GM20431 (cell line): ENCODE measurements at regions not wholly inside any gene's neighbourhood (a gene's known extent, or its start where the extent isn't known, plus 50 kb on each side); places are given as distances from the start of the nearest gene placed in this dataset.
"Not testable (repeated sequence)": the region's sequence is repeated elsewhere in the genome, so short reads cannot be mapped to it uniquely, and the experiment has no call there.

Experiments
- in situ Hi-C: fragments of 300-500 bp; cut with MseI, MboI; formaldehyde crosslinking; loops from one replicate; pipeline ENCODE4 v1.15.0; 2020; ENCODE audit warnings: low sequenced_read_pairs; ENCODE audit not compliant: unreplicated experiment

DNA sequence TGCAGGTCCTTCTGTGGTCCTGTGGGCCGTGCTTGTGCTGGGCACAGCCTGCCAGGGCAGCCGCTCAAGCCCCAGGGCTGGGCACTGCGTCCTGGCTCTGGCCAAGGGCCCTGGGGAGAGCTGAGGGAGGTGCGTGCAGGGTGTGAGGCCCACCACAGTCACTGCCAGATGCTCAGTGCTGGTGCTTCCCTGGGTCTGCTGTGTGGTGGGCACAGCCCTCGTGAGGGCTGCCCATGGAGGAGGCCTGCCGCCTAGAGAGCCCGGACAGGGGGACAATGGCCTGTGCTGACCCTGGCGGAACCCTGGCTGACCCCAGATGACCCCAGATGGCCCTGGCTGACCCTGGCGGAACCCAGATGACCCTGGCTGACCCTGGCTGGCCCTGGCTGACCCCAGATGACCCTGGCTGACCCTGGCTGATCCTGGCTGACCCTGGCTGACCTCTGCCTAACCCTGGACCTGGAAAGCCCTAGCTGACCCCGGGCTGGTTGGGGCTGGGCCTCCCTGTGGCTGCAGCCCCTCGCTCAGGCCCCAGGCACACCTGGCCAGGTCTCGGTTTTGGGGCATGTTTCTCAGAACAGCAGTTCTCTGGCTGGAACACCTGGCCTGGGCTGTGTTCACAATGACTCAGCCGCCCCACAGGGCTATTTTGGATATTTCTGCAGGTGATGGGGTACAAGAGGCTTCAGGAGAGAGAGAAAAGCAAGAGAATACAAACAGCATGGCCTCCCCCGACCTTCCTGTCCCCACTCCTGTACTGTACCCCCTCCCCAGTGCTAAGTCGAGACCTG, 55.4 kb downstream of the TMEM121 start:
- in situ Hi-C loops = no loop called here

GRCh38 chr14:105582639-105583038, 56.3 kb downstream of the TMEM121 start:
- in situ Hi-C loops = no loop called here

GRCh38 chr14:105583914-105584313, 57.5 kb downstream of the TMEM121 start:
- in situ Hi-C loops = not testable (repeated sequence)

DNA sequence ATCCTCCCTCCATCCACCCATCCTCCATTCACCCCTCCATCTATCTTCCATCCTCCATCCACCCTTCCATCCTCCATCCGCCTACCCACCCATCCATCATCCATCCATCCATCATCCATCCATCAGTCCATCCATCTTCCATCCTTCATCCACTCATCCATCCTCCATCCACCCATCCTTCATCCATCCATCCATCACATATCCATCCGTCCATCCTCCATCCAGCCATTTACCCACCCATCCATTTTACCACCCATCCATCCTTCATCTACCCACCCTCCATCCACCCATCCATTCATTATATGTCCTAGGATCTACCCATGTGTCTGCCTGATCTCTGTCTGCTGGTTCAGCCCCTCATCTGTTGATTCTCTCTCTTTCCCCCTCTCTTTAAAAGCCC, 58.9 kb downstream of the TMEM121 start:
- in situ Hi-C loops = not testable (repeated sequence)

GRCh38 chr14:105585722-105586121, 59.3 kb downstream of the TMEM121 start:
- in situ Hi-C loops = not testable (repeated sequence)

DNA sequence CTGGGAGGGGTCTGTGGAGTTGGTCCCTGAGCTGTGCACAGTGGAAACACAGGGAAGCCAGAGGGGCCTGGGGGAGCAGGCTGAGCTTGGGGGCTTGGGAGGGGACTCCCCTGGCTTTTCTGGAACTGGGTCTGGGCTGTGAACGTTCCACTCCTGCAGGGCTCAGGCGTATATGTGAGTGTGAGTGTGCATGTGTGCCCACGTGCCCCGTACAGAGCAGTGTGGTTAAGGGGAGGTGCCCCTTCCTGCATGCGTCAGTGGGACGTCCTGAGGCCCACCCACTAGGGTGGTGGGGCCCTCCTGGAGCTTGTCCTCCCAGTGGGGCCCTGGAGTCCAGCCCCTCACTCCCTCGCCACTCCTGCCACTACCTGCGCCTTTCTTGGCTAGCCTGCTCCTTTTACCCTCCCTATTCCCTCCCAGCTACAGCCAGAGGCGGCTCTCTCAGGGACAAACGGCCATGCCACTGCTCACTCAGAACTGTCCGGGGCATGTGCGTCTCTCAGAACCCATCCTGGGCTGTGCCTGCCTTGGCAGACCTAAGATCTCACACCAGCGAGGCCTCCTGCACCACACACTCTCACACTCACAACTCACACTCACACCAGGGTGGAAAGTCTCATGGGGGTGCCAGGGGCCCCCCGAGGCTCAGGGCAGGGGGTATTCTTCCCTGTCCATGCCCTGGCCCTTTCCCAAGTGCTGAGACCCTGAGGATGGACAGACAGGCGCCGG, 59.9 kb downstream of the TMEM121 start:
- in situ Hi-C loops = not testable (repeated sequence)

DNA sequence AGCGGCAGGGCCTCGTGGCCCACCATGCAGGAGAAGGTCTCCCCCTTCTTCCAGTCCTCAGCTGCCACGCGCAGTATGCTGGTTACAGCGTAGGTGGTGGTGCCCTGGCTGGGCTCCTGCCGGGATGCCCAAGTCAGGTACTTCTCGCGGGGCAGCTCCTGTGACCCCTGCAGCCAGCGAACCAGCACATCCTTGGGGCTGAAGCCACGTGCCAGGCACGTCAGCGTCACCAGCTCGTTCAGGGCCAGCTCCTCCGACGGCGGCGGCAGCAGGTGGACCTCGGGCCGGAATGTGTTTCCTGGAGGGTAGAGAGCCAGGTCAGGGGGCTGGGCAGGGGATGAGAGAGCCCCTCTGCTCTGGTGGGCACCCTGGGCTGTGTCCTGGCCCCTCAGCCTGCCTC, 60.7 kb downstream of the TMEM121 start:
- in situ Hi-C loops = not testable (repeated sequence)

- in situ Hi-C loops = not testable (repeated sequence)
Measured at GRCh38 chr14:105587482-105588235, 61.3 kb downstream of the TMEM121 start.

GRCh38 chr14:105588236-105588860, 62.0 kb downstream of the TMEM121 start:
- in situ Hi-C loops = no loop called here

DNA sequence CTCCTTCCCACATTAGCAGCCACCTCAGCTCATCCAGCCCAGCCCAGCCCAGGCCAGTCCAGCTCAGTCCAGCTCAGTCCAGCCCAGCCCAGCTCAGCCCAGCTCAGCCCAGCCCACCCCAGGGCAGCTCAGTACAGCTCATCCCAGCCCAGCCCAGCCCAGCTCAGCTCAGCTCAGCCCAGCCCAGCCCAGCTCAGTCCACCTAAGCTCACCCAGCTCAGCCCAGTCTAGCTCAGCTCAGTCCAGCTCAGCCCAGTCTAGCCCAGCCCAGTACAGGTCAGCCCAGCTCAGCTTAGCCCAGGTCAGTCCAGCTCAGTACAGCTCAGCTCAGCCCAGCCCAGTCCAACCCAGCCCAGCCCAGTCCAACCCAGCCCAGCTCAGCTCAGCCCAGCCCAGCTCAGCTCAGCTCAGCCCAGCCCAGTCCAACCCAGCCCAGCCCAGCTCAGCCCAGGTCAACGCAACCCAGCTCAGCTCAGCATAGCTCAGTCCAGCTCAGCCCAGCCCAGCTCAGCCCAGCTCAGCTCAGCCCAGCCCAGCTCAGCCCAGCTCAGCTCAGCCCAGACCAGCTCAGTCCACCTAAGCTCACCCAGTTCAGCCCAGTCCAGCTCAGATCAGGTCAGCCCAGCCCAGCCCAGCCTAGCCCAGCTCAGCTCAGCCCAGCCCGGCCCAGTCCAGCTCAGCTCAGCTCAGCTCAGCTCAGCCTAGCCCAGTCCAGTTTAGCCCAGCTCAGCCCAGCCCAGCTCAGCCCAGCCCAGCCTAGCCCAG, 63.0 kb downstream of the TMEM121 start:
- in situ Hi-C loops = no loop called here

DNA sequence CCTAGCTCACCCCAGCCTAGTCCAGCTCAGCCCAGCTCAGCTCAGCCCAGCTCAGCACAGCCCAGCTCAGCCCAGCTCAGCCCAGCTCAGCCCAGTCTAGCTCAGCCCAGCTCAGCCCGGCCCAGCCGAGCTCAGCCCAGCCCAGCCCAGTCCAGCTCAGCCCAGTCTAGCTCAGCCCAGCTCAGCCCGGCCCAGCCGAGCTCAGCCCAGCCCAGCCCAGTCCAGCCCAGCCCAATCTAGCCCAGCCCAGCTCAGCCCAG, 63.5 kb downstream of the TMEM121 start:
- in situ Hi-C loops = not testable (repeated sequence)

- in situ Hi-C loops = no loop called here
Measured at GRCh38 chr14:105591052-105591451, 64.7 kb downstream of the TMEM121 start.

GRCh38 chr14:105591792-105592341, 65.5 kb downstream of the TMEM121 start:
- in situ Hi-C loops = not testable (repeated sequence)

- in situ Hi-C loops = not testable (repeated sequence)
Measured at GRCh38 chr14:105592646-105593045, 66.3 kb downstream of the TMEM121 start.

GRCh38 chr14:105595346-105595745, 69.0 kb downstream of the TMEM121 start:
- in situ Hi-C loops = not testable (repeated sequence)

DNA sequence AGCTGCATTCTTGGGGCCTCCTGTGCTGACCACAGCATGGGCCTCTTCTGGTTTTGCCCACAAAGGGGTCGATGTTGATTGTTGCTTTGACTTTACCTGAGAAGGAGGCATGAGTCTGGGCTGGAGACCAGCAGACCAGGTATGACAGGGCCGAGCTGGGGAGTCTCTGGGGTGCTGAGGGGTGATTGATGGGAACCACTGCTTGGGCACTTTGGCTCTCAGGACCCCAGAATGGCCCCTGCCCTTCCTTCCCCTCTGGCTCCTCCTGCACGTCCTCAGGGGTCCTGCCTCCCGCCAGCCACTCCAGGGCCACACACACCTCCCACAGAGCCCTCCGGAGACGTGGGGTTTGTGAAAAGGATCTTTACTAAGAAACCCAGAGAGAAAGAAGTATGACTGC, 70.0 kb downstream of the TMEM121 start:
- in situ Hi-C loops = not testable (repeated sequence)

DNA sequence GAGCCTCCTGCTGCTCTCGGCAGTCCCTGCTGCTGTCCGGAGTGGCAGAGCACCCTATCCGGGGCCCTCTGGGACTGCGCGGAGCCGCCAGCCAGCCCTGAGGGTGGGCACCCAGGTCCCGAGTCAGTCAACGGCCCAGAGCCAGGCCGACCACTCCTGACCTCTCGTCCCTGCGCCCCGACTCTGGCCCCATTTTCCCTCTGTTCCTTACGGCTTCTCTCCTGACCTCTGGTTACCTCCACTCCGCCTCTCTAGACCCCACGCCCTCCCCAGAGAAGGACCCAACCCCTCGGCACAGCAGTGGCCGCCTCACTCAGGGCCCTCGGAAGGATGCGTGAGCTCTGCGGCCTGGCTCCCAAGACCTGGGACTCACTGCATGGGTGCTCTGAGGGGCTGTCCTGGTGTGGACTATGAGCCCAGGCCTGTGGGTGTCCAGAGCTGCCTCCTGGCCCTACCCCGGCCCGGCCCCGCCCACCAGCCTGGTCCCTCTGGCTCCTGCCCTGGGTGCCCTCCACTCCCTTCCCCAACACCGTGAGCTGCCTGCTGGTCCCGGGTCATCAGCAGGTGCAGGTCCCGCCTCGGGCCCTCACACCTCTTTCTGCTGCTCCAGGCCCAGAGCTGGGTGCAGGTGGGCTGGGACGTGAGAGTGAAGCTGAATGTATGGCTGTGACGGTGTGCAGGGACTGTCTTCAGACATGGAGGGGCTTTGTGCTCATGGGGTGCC, 71.8 kb downstream of the TMEM121 start:
- in situ Hi-C loops = not testable (repeated sequence)

- in situ Hi-C loops = not testable (repeated sequence)
Measured at GRCh38 chr14:105598925-105599586, 72.7 kb downstream of the TMEM121 start.
